OCI-LY7 (cell line): ENCODE measurements at regions not wholly inside any gene's neighbourhood (a gene's known extent, or its start where the extent isn't known, plus 50 kb on each side); places are given as distances from the start of the nearest gene placed in this dataset.

Experiments used
- BruUV-seq: library from RNA; stranded (reverse); fragments of 400-500 nt; replicated peaks from 2 replicates; lab custom pipeline; 2021; lab: Mats Ljungman, UMichigan
- CTCF ChIA-PET: fragments of 300-600 bp; sonication (Branson Sonifier 250); formaldehyde crosslinking; loops from one replicate; lab custom pipeline; 2022; ENCODE audit warnings: antibody characterized with exemption; ENCODE audit not compliant: unreplicated experiment; lab: Charles Lee
- POLR2A ChIA-PET: fragments of 300-600 bp; sonication (Branson Sonifier 250); formaldehyde crosslinking; loops from one replicate; lab custom pipeline; 2022; ENCODE audit warnings: antibody characterized with exemption; lab: Charles Lee
- DNase-seq: peaks from one replicate; pipeline ENCODE4 v3.0.0-alpha.2; 2015; ENCODE audit warnings: low spot score
- H2AFZ ChIP-seq: fragments of 200-600 bp; sonication (generic), shearing (Covaris generic); 2 replicates; pipeline ENCODE4 v1.6.1; 2014; ENCODE audit warnings: mild to moderate bottlenecking, antibody characterized with exemption, low read length, moderate library complexity
- H3K27ac ChIP-seq: fragments of 200-600 bp; sonication (generic); 2 replicates; pipeline ENCODE4 v1.5.1; 2014; ENCODE audit warnings: mixed run types, low read depth, mild to moderate bottlenecking, moderate library complexity, low read length, inconsistent platforms; ENCODE audit not compliant: poor library complexity, severe bottlenecking
- H3K36me3 ChIP-seq: fragments of 200-600 bp; sonication (generic); 2 replicates; pipeline ENCODE4 v1.6.1; 2014; ENCODE audit warnings: mild to moderate bottlenecking, antibody characterized with exemption, low read length, moderate library complexity, mixed read lengths; ENCODE audit not compliant: insufficient read depth
- H3K4me1 ChIP-seq: fragments of 200-600 bp; sonication (generic); 2 replicates; pipeline ENCODE4 v1.5.1; 2014; ENCODE audit warnings: mild to moderate bottlenecking, low read length; ENCODE audit not compliant: insufficient read depth, poor library complexity, severe bottlenecking
- H3K4me2 ChIP-seq: fragments of 200-600 bp; sonication (generic); 2 replicates; pipeline ENCODE4 v1.6.1; 2014; ENCODE audit warnings: mild to moderate bottlenecking, low read length
- H3K4me3 ChIP-seq: fragments of 200-600 bp; sonication (generic); 2 replicates; pipeline ENCODE4 v1.5.1; 2014; ENCODE audit warnings: mild to moderate bottlenecking, low read depth, low read length; ENCODE audit not compliant: poor library complexity, severe bottlenecking
- H3K79me2 ChIP-seq: fragments of 200-600 bp; sonication (generic); 2 replicates; pipeline ENCODE4 v1.6.1; 2016; ENCODE audit warnings: low read depth, mild to moderate bottlenecking, low read length, moderate library complexity, mixed read lengths; ENCODE audit not compliant: insufficient read depth
- H3K9me2 ChIP-seq: fragments of 200-600 bp; sonication (generic); 2 replicates; pipeline ENCODE4 v1.6.1; 2016; ENCODE audit warnings: mild to moderate bottlenecking, low read length, mixed read lengths; ENCODE audit not compliant: insufficient read depth
- H3K9me3 ChIP-seq: fragments of 200-600 bp; sonication (generic); 2 replicates; pipeline ENCODE4 v1.6.1; 2014; ENCODE audit warnings: mild to moderate bottlenecking, mixed run types, low read length, mixed read lengths
- H4K20me1 ChIP-seq: fragments of 200-600 bp; sonication (generic); 2 replicates; pipeline ENCODE4 v1.6.1; 2014; ENCODE audit warnings: mild to moderate bottlenecking, antibody characterized with exemption, low read length, moderate library complexity, mixed read lengths; ENCODE audit not compliant: insufficient read depth
- CTCF ChIP-seq: fragments of 200-600 bp; sonication (generic); conservative IDR thresholded peaks from 2 replicates; pipeline ENCODE4 v1.5.1; 2014; ENCODE audit warnings: mild to moderate bottlenecking, antibody characterized with exemption, low read length, moderate library complexity, mixed read lengths
- EZH2phosphoT487 ChIP-seq: fragments of 200-600 bp; sonication (generic); IDR thresholded peaks from 2 replicates; pipeline ENCODE4 v1.6.1; 2018; ENCODE audit warnings: low read depth, borderline replicate concordance, mild to moderate bottlenecking, mixed run types, antibody characterized with exemption, low read length, moderate library complexity, mixed read lengths
- intact Hi-C: fragments of 100-400 bp; cut with micrococcal nuclease; formaldehyde crosslinking; loops from one replicate; pipeline ENCODE4 v1.10.0; 2022; ENCODE audit not compliant: unreplicated experiment

GRCh38 chr10:20977300-20977699 lies 80.2 kb upstream of the NEBL start:
- Histone ChIP-seq H3K9me2 (no peaks in the 10 kb centered on the region), H4K20me1 (no peaks in the 10 kb centered on the region), H3K9me3 (peaks cover 6% of the 10 kb centered on the region; the same call in 1 of the 2 replicates), H3K4me3 (peak overlapping the region; percentile 11), H3K4me2 (peak overlapping the region; percentile 55), H2AFZ (peak overlapping the region; percentile 96), H3K4me1 (peaks cover 41% of the 10 kb centered on the region), H3K36me3 (no peaks in the 10 kb centered on the region), H3K27ac (peak overlapping the region; percentile 17), H3K79me2 (no peaks in the 10 kb centered on the region)
- intact Hi-C loops = no loop called here
- TF ChIP-seq CTCF (no peak), EZH2phosphoT487 (no peak)
- CTCF ChIA-PET = no interaction called here
- peak; percentile 32 for DNase-seq
- POLR2A ChIA-PET = interaction anchor here (0.5 to 2.4 kb wide), 5 partner anchors 8 to 47 kb away, joined by 3 to 10 read pairs (median 3); no protein-coding TSS in a partner anchor
- no TSS peak for BruUV-seq

GRCh38 chr10:20976891-20977290 lies 79.8 kb upstream of the NEBL start:
- Histone ChIP-seq H3K36me3 (no peaks in the 10 kb centered on the region), H2AFZ (peak overlapping the region; percentile 96), H3K9me3 (peaks cover 6% of the 10 kb centered on the region; the same call in 1 of the 2 replicates), H3K4me3 (peak overlapping the region; percentile 11), H3K27ac (peak overlapping the region; percentile 17), H3K9me2 (no peaks in the 10 kb centered on the region), H4K20me1 (no peaks in the 10 kb centered on the region), H3K4me2 (peak overlapping the region; percentile 55), H3K4me1 (peaks cover 45% of the 10 kb centered on the region), H3K79me2 (no peaks in the 10 kb centered on the region)
- TF ChIP-seq EZH2phosphoT487 = no peak
- POLR2A ChIA-PET = interaction anchor here (0.5 to 2.4 kb wide), 4 partner anchors 8 to 47 kb away, joined by 3 to 10 read pairs (median 6); no protein-coding TSS in a partner anchor
- DNase-seq = no peak
- CTCF ChIA-PET = no interaction called here
- BruUV-seq = TSS peak; percentile 76
- intact Hi-C loops = no loop called here

- Histone ChIP-seq H3K4me1 (peaks cover 50% of the 10 kb centered on the region), H3K36me3 (no peaks in the 10 kb centered on the region), H3K4me3 (no peak overlapping the region), H2AFZ (peak overlapping the region; percentile 96; the same call in 1 of the 2 replicates), H3K4me2 (peak overlapping the region; percentile 55; the same call in 1 of the 2 replicates), H4K20me1 (no peaks in the 10 kb centered on the region), H3K9me3 (peaks cover 6% of the 10 kb centered on the region; the same call in 1 of the 2 replicates), H3K79me2 (no peaks in the 10 kb centered on the region), H3K9me2 (no peaks in the 10 kb centered on the region), H3K27ac (peak overlapping the region; percentile 17)
- CTCF ChIA-PET = interaction anchor here (0.6 kb wide), 1 partner anchor 35 kb away, joined by 5 read pairs; no protein-coding TSS in a partner anchor
- DNase-seq = no peak
- intact Hi-C loops = no loop called here
- BruUV-seq = no TSS peak
- POLR2A ChIA-PET = interaction anchor here (0.6 to 0.8 kb wide), 2 partner anchors 9 to 986 kb away, joined by 4 to 10 read pairs; no protein-coding TSS in a partner anchor
- TF ChIP-seq EZH2phosphoT487 (no peak), CTCF (no peak)
Observed at GRCh38 chr10:20976390-20976789, 79.3 kb upstream of the NEBL start.
